GM19452 (cell line): ENCODE measurements at regions not wholly inside any gene's neighbourhood (a gene's known extent, or its start where the extent isn't known, plus 50 kb on each side); places are given as distances from the start of the nearest gene placed in this dataset.
A peak's percentile ranks its signal among the peaks of the same experiment; 100 is the strongest.
"Not testable (repeated sequence)": the region's sequence is repeated elsewhere in the genome, so short reads cannot be mapped to it uniquely, and the experiment has no call there.

Source experiments
- ATAC-seq: cut with Tn5 transposase; IDR thresholded peaks from one replicate; pipeline ENCODE4 v1.9.1; 2021; ENCODE audit not compliant: unreplicated experiment

DNA sequence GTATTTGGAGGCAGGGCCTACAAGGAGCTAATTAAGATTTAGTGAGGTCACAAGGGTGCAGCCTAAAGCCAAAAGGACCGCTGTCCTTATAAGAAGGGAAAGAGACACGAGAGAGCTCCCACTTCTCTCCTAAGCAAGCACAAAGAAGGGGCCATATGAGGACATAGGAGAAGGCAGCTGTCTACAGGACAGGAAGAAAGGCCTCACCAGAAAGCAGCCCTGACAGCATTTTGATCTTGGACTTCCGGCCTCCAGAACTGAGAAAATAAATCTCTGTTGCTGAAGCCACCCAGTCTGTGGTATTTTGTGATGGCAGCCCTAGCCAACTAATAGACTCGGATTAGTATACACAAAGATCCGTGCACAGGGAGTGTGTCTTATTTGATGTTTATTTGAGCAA lies 139.7 kb downstream of the B3GNT2 start:
- ATAC-seq = no peak

DNA sequence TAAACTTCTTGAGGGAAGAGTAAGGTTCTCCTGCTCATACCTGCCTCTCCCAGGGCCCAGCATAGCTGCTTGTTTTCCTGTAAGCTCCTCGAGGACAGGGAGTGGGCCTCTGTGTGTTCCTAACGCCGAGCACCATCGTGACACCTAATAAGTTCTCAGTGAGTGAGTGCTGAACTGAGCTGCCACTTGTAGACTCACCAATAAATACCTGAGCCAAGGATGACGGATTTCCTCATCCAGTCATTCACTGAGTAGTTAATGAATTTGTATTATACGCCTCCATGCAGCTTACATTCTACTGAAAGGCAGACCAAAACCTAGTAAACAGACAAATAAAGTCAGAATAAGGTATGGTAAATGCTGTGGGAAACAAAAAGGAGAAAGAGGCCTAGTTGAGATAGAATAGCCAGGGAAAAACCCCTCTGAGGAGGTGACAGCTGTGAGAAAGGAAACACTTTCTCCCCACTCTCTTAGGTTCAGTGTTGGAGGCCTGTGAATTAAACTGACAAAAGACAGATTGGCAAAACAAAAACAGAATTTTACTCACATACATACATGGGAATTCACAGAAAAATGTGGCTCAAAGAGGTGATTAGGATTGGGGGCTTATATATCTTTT lies 138.6 kb downstream of the B3GNT2 start:
- ATAC-seq = no peak

DNA sequence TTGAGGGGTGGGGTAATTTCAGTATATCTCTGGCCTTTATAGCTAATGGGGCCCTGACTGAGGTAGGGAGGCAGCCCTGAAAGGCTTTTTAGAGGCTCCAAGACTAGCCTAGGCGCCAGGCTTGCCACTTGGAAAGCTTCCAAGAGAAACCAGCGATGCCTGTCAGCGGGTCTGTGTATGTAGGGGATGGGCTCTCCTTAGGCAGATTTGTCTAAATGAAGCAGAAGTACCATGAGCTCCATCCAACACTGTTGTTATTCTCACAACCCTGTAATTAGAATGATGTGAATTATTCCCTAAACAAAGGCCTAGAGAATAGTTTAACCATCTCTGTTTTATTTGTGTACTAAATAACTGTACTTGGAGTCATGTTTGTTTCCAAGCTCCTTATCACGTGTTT lies 138.1 kb downstream of the B3GNT2 start:
- no peak for ATAC-seq

DNA sequence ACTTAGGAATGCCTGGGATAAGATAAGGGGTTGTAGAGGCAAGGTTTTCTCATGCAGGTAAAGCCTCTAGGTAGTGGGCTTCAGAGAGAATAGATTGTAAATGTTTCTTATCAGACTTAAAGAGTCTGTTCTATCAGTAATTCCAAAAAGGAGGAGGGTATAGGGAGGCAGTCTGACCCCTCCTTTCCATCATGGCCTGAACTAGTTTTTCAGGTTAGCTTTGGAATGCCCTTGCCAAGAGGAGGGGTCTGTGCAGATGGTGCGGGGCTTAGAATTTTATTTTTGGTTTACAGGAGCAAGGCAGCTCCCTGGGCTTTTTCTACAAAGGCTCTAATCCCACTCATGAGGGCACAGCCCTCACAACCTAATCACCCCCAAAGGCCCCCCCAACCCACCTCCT lies 135.0 kb downstream of the B3GNT2 start:
- no peak for ATAC-seq

DNA sequence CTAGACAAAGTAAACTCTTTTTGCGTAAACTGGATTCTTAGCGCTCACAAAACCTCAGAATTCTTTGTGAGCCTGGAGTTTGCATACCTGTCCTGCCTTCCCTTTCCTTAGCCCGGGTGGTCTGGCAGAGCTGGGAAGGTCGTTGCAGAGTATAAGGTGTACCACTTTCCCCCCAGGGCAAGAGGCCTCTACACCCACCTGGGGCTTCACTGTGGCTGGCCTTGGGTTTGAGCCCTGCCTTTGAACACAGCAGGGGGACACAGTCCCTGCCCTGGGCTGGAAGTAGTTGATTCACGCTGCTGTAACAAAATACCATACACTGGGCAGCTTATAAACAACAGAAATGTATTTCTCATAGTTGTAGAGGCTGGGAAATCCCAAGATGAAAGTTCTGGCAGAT lies 133.9 kb downstream of the B3GNT2 start:
- no peak for ATAC-seq

DNA sequence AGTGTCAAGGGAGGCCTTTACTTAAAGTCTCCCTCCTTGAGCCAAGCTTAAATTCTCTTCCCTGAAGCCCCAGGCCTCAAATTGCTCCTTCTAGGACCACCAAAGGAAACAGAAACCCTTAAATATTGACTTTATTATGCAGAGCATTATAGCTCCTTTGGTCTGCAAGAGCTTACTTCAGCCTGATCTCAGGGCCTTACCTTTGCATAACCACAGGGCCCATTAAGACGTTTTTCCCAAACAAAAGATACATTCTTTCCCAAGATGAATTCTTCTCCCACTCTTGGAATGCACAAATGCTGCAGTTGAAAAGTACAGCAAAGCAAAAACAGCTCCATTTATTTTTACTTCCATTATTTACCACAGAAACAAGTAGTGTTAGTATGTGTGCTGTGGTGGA lies 130.8 kb downstream of the B3GNT2 start:
- ATAC-seq = no peak

DNA sequence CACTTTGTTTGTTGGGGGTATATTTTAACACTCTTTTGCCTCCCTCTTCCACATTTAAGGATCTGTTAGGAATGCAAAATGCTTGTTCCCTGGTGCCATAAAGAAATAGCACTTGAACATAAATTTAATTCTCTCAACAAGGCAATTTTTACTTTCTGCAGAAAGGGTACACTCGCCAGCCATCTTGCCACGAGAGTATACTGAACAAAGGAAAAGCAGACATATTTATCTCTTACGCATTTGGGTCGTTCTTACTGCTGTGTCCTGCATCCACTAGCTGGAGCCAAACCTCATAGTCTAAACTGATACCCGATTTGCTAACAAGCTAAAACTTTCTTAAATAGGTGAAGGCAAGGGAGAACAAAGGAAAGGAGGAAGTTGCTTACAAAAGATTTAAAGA lies 129.5 kb downstream of the B3GNT2 start:
- ATAC-seq = no peak

DNA sequence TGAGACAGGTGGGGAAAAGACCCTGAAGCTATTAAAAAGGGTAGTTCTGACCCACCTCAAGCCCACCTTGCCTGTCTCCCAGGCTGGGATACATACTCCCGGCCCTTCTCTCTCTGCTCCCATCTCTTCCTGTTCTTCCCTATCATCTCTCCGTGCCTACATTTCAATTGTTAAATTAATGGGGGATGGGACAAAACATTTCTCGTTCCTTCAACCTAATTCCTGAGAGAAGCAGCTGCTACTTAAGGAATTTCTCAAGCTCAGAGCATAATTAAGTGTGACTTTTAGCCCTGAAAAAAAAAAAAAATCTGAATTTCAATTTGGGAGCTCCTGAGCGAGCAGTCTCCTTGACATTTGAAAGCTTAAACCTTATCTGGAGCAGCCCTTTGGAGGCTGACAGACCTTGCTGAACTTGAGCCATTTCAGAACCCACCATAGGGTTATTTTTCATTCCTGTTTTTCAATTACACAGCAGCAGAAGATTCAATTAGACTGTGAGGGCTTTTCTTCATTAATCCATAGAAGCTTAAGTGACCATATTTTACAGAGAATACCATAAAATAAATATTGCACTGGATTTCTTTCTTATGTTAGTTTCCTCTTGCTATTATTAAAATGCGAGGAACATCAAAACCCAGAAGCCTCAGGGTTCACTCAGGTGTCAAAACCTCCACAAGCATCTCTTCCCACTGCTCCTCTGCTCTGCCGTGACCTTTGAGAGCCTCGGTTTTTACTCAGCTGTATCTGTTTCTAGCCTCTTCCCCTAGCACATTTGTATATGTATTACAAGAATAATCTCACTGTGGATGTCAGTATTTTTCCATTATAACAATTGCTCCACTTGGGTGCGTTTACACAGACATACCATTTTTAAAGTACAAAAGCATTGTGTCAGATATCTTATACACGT lies 125.7 kb downstream of the B3GNT2 start:
- no peak for ATAC-seq

DNA sequence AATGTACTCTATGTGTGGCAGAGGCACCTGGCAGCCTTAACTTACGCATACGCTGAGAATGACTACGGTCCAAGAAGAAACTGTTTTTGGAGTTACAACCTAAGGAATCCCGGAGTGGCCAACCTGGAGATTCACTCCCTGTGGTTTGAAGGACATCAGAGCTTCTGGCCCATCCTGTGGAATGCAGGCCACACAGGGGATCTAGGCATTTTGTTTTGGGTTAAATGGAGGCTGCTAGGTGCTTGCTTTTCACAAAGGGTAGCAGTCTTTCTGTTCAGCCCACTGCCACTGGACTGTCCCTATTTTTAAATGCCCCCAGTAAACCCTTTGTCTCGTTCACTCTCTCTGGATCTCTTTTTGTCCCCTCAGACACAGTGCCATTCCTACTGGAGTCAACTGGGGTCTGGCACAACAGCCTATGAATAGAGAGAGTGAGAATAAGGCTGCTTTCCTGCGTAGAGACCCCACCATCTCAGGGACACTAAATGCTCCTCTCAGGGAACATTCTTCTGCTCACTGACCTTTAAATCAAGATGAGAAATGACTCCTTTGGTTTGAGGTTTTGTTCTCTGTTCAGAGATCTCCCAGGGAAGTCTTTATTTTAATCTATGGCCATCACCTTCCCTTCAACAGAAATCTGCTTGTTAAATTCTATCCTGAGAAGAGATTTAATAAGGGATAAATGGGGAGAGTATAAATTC lies 124.9 kb downstream of the B3GNT2 start:
- ATAC-seq = no peak

DNA sequence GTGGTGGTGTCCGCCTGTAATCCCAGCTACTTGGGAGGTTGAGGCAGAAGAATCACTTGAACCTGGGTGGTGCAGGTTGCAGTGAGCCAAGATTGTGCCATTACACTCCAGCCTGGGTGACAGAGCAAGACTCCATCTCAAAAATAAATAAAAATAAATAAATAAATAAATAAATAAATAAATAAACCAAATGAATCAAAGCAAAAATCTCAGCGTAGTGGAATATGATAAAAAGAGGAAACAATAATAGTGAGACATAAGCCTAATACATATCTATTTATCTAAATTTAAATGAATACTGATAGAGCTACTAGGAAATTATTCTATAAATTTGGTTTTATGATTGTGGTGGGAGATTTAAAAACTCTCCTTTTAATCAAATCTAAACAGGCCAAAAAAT lies 124.2 kb downstream of the B3GNT2 start:
- ATAC-seq = not testable (repeated sequence)

DNA sequence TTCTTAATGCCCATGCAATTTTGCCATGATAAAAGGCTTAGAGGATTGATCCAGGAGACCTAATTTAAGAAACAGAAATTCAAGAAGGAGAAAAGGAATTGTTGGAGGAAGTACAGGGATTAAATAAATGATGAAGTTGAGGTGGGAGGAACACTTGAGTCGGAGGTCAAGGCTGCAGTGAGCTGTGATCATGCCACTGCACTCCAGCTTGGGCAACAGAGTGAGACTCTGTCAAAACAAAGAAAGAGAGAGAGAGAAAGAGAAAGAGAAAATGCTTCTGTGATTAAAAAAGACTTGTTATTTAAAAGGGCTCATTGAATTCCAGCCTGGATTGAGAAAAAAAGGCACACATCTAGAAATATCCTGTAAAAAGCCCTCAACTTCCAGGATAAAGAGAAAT lies 123.2 kb downstream of the B3GNT2 start:
- ATAC-seq = no peak

DNA sequence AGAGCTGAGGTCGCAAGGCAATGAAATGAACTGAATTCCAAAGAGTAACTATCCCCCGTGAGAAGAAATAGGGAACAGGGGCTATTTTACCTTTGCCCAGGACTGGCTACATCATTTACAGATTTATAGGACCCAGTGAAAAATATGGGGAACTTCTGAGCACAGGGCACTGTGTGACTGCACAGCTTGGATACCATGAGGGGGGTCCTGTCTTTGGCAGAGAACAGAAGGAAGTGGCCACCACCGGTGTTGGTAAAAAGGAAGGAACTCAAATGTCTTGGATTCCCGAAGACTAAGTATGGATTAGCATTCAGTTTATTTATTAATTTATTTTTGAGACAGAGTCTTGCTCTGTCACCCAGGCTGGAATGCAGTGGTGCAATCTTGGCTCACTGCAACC lies 119.6 kb downstream of the B3GNT2 start:
- no peak for ATAC-seq

DNA sequence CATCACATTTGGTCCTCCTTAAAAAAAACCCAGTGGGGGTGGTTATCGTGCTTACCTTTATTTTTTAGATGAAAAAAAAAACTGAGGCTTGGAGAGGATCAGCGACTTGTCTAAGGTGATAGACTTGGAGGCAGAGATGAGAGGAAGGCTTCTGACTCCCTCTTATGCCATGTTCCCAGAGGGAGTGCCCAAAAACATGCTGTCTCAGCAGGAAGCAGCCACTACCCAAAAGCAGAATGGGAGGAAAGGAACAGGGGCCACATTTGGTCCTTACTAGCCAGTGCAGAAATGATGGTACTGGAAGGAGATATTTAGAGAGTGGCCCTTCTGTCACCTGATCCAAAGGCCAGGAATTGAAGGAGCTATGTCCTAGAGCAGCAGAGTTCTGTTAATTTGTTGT lies 118.4 kb downstream of the B3GNT2 start:
- no peak for ATAC-seq

DNA sequence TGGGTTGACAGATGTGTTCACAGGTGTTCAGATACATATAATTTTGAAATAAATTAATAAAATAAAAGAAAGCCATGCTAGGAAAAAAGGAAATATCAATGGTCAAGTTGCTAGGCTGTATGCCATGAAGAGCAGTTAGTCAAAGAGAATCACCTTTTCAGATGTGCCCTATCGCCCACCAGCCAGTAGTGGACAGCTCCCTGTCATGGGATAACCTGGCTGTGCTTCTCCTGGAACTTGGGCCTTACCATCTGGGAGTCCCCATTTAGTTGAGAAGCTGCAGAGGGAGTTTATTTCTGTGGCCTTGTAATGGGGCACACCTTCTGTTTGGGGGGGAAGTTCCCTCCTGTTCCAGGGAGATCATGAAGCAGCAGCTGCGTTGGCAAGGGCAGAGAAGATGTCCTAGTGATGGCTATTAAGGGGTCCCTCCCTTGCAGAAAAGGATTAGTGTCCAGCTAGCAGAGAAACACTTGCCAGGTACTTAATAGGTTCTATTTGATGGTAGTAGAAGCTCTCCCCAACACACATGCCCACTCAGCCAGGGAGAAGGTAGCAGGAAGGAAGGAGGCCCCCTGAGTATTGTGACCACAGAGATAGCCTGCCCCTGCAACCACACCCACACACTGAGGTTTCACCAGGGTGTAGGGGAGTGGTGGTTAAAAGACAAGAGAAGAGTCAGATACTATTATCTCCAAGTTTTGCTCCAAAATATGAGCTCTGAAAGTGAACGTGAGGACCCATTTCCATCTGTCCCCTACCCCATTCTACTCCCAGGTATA lies 117.7 kb downstream of the B3GNT2 start:
- ATAC-seq = peak; percentile 75

DNA sequence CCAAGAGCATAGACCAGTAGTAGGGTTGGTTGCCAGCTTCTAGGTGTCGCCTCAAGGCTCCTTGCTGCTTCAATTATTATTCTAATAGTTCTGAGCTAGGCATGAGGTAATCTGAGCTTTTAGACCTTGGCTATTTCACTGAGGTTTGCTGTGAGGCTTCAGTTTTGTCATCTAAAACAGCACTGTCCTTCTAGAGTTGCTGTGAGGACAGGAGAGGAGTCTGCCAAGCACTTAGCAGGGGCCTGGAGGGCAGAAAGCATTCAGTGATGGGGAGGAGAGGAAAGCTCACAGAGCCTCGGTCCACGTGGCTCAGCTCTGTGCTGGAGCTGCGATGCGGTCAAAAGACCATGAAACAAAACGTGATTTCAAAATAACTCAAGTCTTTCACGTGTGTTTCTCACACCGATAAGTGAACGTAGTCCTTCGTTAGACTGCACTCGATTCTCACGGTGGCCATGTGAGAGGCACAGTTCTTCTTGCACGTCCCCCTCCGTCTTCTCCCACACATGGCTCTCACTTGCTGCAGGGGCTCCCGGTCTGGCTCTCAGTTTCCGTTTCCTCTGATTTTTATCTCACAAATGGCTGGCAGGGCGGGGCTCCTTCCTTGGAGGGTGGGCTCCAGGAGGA lies 113.7 kb downstream of the B3GNT2 start:
- ATAC-seq = peak; percentile 48

DNA sequence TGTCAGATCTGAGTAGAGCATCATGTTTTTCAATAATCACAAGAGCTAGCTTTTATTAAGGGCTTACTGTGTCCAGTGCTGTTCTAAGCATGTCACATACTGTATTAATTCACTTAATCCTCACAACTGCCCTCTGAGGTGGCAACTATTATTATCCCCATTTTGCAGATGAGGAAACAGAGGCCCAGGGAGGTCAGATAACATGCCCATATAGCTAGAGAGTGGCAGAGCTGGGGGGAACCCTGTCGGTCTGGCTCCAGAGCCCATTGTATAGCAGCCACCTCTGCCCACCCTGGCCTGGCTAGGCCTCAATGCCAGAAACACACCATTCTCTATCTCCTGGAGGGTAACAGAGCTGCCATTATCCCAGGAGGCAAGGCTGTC lies 113.2 kb downstream of the B3GNT2 start:
- peak; percentile 0 for ATAC-seq

DNA sequence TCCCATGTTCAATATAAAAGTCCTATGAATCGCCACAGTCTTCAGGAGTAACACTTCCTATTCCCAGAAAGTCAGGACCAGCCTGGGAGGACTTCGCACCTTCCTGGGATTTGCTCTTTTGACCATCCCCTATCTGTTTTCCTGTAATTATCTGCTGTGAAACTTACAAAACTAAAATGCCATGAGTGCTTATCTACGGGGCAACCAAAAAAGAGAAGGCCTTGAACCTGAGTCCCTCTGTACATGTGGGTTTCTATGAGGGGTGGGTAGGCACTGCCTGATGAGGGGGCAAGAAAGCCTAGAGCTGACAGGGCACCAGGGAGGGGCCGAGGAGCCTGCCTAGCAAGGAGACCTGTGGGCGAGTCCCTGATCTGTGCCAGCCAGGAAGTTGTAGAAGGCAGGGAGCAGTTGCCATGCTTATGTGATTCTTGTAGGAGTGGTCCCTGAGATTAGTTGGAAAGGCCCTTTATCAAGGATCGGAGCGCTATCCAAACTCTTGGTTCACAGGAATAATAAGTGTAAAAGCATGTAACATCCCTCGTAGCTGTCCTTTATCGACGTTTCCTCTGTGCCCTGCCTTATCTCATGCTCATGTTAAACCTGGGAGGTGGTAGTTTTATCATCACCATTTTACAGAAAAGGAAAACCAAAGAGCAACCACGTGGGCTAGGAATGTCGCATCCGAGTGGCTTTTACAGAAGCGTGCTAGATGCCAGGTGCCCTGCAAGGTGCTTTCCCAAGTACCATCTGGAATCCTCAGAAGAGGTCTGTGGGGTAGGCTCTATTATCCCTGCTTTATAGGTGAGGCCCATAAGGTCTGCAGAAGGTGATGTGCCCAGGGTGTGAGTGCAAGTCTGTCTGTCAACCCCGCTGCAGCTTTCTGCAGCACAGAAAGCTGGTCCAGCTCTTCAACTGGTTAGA lies 111.8 kb downstream of the B3GNT2 start:
- no peak for ATAC-seq

DNA sequence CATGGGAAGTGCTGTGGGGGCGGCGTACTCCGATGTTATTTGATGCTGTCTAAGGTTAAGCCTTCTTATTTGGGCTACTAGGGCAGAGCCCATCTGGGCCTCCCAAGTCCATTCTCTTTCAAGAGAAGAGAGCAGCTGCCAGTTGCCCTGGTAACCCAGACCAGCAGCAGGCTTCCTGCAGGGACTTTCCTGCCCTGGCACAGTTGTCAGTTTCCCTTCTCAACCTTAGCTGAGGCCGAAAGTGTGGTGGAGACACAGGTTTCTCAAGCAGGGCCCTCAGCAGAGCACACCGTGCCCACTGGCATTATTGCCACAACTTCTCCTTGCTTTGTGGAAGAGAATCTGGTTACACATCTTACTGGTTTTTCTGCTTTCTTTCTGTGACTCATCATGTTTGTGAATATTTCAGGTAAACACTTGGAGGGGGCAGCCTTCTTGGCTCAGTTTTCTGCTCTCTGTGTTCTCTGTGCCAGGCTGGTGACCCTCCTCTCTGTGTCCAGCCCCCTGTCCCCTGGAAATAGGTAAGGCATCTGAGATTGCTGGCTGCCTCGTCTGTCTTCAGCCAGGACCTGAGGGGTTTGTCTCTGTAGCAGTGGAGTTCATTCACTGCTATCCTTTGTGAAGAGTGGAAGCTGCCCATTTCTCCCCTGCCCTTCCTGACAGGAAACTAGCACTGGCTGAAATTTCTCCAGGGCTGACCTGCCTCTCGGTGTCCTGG lies 111.0 kb downstream of the B3GNT2 start:
- peak; percentile 47 for ATAC-seq
